Spleen (tissue), 11 donors: ENCODE measurements at regions not wholly inside any gene's neighbourhood (a gene's known extent, or its start where the extent isn't known, plus 50 kb on each side); places are given as distances from the start of the nearest gene placed in this dataset.

Source experiments
- DNase-seq: peaks from one replicate; pipeline ENCODE4 v3.0.0-alpha.2; 2020
- H3K27ac ChIP-seq, 8 donors: fragments of 200-600 bp; sonication (generic) in 7 of 8; 1 replicate in 4 of 8; 2 replicates in 4 of 8; pipeline versions ENCODE4 v1.5.0 to v1.8.0; 2016 to 2021; ENCODE audit warnings: inconsistent platforms in 4 of 8, mild to moderate bottlenecking in 4 of 8, moderate library complexity in 1 of 8
- H3K27me3 ChIP-seq, 7 donors: fragments of 200-600 bp; sonication (generic) in 6 of 7; replicated peaks in 1 of 7; 1 replicate in 4 of 7; 2 replicates in 3 of 7; pipeline versions ENCODE4 v1.5.0 to v1.8.0; 2016 to 2021; ENCODE audit warnings: inconsistent platforms in 3 of 7, mild to moderate bottlenecking in 1 of 7
- H3K36me3 ChIP-seq, 6 donors: fragments of 200-600 bp; sonication (generic) in 5 of 6; 1 replicate in 4 of 6; 2 replicates in 2 of 6; pipeline versions ENCODE4 v1.5.0 to v1.8.0; 2016 to 2021; ENCODE audit warnings: inconsistent platforms in 2 of 6
- H3K4me1 ChIP-seq, 6 donors: fragments of 200-600 bp; sonication (generic) in 5 of 6; 1 replicate in 3 of 6; 2 replicates in 3 of 6; pipeline versions ENCODE4 v1.5.0 to v1.8.0; 2016 to 2021; ENCODE audit warnings: inconsistent platforms in 3 of 6
- H3K4me3 ChIP-seq, 8 donors: fragments of 200-600 bp; sonication (generic) in 7 of 8; 1 replicate in 4 of 8; 2 replicates in 4 of 8; pipeline versions ENCODE4 v1.5.0 to v1.8.0; 2016 to 2021; ENCODE audit warnings: inconsistent platforms in 4 of 8, mild to moderate bottlenecking in 4 of 8, moderate library complexity in 2 of 8
- H3K9me3 ChIP-seq, 8 donors: fragments of 200-600 bp; sonication (generic) in 7 of 8; 1 replicate in 4 of 8; 2 replicates in 4 of 8; pipeline versions ENCODE4 v1.5.0 to v1.8.0; 2016 to 2021; ENCODE audit warnings: inconsistent platforms in 4 of 8
- CTCF ChIP-seq, 11 experiments: fragments of 200-600 bp in 7 of 11; fragments of 450-650 bp in 4 of 11; sonication (generic) in 4 of 11; IDR thresholded peaks in 8 of 11; conservative IDR thresholded peaks in 3 of 11; 1 replicate in 7 of 11; 2 replicates in 4 of 11; pipeline versions ENCODE4 v1.4.0 to v1.8.0; 2016 to 2021; ENCODE audit warnings: antibody characterized with exemption in 11 of 11, inconsistent platforms in 4 of 11, mild to moderate bottlenecking in 1 of 11
- POLR2A ChIP-seq, 3 donors: fragments of 450-650 bp; IDR thresholded peaks; one replicate each; pipeline ENCODE4 v1.5.1; 2017; ENCODE audit warnings: antibody characterized with exemption in 3 of 3, mild to moderate bottlenecking in 1 of 3
- POLR2AphosphoS5 ChIP-seq, 3 donors: sonication (generic); formaldehyde crosslinking; IDR thresholded peaks; one replicate each; pipeline ENCODE4 v1.5.1; 2017; ENCODE audit warnings: antibody characterized with exemption in 3 of 3
- WGBS, 5 donors: extraction: QIAGEN DNeasy Blood & Tissue Kit in 3 of 5; methylation state at CpG; one replicate each; pipeline versions ENCODE4 v1.1.5 to v1.1.7; 2013 to 2018; 5-methylcytosine and 5-hydroxymethylcytosine counted together
- intact Hi-C: fragments of 100-400 bp; cut with DNase I; formaldehyde crosslinking; loops from one replicate; pipeline ENCODE4 v1.15.0; 2023; ENCODE audit warnings: low total_unique reads
- donor health status: healthy with polysubstance abuse.
- donor health status: DM: no; HTN: no; CAD: no; lungs with moderate emphysema.
- donor health status: DM: no; HTN: no; CAD: no.
- donor health status: Bipolar disorder and iron deficiency.
- donor health status: healthy.
- donor health status: DM: no; HTN: no; CAD: no.
- donor health status: DM: yes; HTN: yes; CAD: no.

DNA sequence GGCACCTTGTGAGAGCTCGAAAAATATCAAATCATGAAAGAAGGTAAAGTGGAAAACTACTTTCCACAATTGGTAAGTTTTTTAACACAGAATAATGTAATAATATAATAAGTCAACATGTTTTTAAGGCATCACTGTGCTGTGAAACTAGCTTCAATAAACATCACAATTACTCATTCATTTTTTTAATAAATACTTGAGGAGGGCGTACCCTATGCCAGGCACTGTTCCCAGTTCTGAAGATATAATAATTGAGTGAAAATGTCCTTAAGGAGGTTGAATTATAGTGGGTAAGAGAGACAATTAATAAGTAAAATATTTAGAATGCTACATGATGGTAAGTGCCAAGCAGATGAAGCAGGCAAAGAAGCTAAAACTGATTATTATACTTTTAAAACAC, 381.4 kb downstream of the ELAVL2 start:
- WGBS, 5 donors: 54 to 84% (median 63%) methylated on average over 2 of the region's 2 CpGs
- no peaks in the 10 kb centered on the region for H3K27me3 ChIP-seq
- no peaks in the 10 kb centered on the region for H3K36me3 ChIP-seq
- no peaks in the 10 kb centered on the region for H3K4me1 ChIP-seq
- TF ChIP-seq POLR2AphosphoS5 (IDR thresholded peaks at IDR 0.05) (no peak), CTCF (IDR thresholded peaks at IDR 0.05 in 8 of 11, conservative IDR thresholded peaks at IDR 0.05 in 3 of 11) (no peak), POLR2A (IDR thresholded peaks at IDR 0.05) (no peak)
- DNase-seq: no peak
- H3K9me3 ChIP-seq: peaks cover 0 to 10% (median 0%) of the 10 kb centered on the region in 8 donors
- H3K27ac ChIP-seq: no peak overlapping the region
- intact Hi-C loops: no loop called here
- no peak overlapping the region for H3K4me3 ChIP-seq

DNA sequence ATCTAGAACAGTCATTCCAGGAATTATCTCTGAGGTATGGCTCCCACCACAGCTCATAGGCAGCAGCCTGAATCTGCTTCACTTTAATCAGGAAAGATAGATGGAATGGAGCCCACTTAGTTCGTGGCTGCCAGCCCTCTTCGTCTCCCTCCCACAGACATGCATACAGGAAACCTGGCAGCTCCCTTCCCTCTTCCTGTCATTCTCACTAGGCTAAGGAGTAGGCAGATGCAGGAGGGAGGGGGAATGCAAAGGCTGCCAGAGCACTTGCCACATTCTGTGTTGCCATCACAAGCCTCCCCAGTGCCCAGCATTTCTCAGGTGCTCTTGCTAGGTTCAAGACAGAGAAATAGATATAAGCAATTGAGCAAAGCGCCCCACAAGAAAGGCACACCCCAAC, 378.9 kb downstream of the ELAVL2 start:
- WGBS, 5 donors: 25 to 38% (median 31%) methylated on average over 3 of the region's 3 CpGs
- H3K36me3 ChIP-seq: no peaks in the 10 kb centered on the region
- H3K4me1 ChIP-seq: no peaks in the 10 kb centered on the region
- no peak overlapping the region for H3K4me3 ChIP-seq
- TF ChIP-seq POLR2A (IDR thresholded peaks at IDR 0.05) (no peak), CTCF (IDR thresholded peaks at IDR 0.05 in 8 of 11, conservative IDR thresholded peaks at IDR 0.05 in 3 of 11) (no peak), POLR2AphosphoS5 (IDR thresholded peaks at IDR 0.05) (no peak)
- intact Hi-C loops: no loop called here
- H3K9me3 ChIP-seq: peaks cover 0 to 16% (median 4%) of the 10 kb centered on the region in 8 donors
- H3K27ac ChIP-seq: no peak overlapping the region
- DNase-seq: no peak
- no peaks in the 10 kb centered on the region for H3K27me3 ChIP-seq

- no peak for TF ChIP-seq POLR2AphosphoS5 (IDR thresholded peaks at IDR 0.05)
- TF ChIP-seq CTCF (IDR thresholded peaks at IDR 0.05 in 8 of 11, conservative IDR thresholded peaks at IDR 0.05 in 3 of 11): no peak
- no peak for TF ChIP-seq POLR2A (IDR thresholded peaks at IDR 0.05)
- intact Hi-C loops: no loop called here
- H3K4me3 ChIP-seq: no peak overlapping the region
- no peak overlapping the region for H3K27ac ChIP-seq
- no peak for DNase-seq
- H3K9me3 ChIP-seq: peaks cover 0 to 22% (median 6%) of the 10 kb centered on the region in 8 donors
- no peaks in the 10 kb centered on the region for H3K36me3 ChIP-seq
- WGBS, 5 donors: 61 to 71% (median 64%) methylated on average over 4 of the region's 4 CpGs
- no peaks in the 10 kb centered on the region for H3K4me1 ChIP-seq
- H3K27me3 ChIP-seq: no peaks in the 10 kb centered on the region
Observed at GRCh38 chr9:23447944-23448343, 378.1 kb downstream of the ELAVL2 start.

- Histone ChIP-seq H3K4me1 (no peaks in the 10 kb centered on the region), H3K27me3 (no peaks in the 10 kb centered on the region), H3K4me3 (no peak overlapping the region), H3K9me3 (peaks cover 0 to 18% (median 4%) of the 10 kb centered on the region in 8 donors), H3K36me3 (no peaks in the 10 kb centered on the region), H3K27ac (no peak overlapping the region)
- intact Hi-C loops: no loop called here
- no peak for TF ChIP-seq POLR2AphosphoS5 (IDR thresholded peaks at IDR 0.05)
- no peak for TF ChIP-seq CTCF (IDR thresholded peaks at IDR 0.05 in 8 of 11, conservative IDR thresholded peaks at IDR 0.05 in 3 of 11)
- no peak for TF ChIP-seq POLR2A (IDR thresholded peaks at IDR 0.05)
- 90 to 95% (median 92%) methylated on average over 18 to 32 of the region's 32 CpGs for WGBS, 5 donors
- DNase-seq: no peak
Observed at GRCh38 chr9:23451802-23452418, 374.1 kb downstream of the ELAVL2 start.
